Mesenchymal stem cell (in vitro differentiated cells and primary cell): ENCODE measurements at regions not wholly inside any gene's neighbourhood (a gene's known extent, or its start where the extent isn't known, plus 50 kb on each side); places are given as distances from the start of the nearest gene placed in this dataset.
A peak's percentile ranks its signal among the peaks of the same experiment; 100 is the strongest.

ENCODE experiments used
- DNase-seq: peaks from one replicate; pipeline ENCODE4 v3.0.0-alpha.2; 2013
- H2AFZ ChIP-seq: one replicate; pipeline ENCODE4 v1.6.1; 2013; ENCODE audit warnings: low read depth, mild to moderate bottlenecking, control low read depth, inconsistent platforms, low read length, moderate library complexity
- H2AK5ac ChIP-seq: 2 replicates; pipeline ENCODE4 v1.6.1; 2013; ENCODE audit warnings: low read length, moderate library complexity, mild to moderate bottlenecking, inconsistent platforms; ENCODE audit not compliant: severe bottlenecking
- H2BK120ac ChIP-seq: one replicate; pipeline ENCODE4 v1.6.1; 2013; ENCODE audit warnings: low read depth, mild to moderate bottlenecking, inconsistent platforms, low read length, moderate library complexity
- H2BK12ac ChIP-seq, 2 experiments: one replicate each; pipeline ENCODE4 v1.6.1; 2013; ENCODE audit warnings: inconsistent platforms in 2 of 2, low read length in 2 of 2, mild to moderate bottlenecking in 2 of 2, moderate library complexity in 2 of 2, control low read depth in 1 of 2
- H2BK15ac ChIP-seq: one replicate; pipeline ENCODE4 v1.6.1; 2013; ENCODE audit warnings: mild to moderate bottlenecking, low read depth, inconsistent platforms; ENCODE audit not compliant: poor library complexity, severe bottlenecking
- H2BK5ac ChIP-seq: 2 replicates; pipeline ENCODE4 v1.6.1; 2013; ENCODE audit warnings: low read depth, mild to moderate bottlenecking, low read length, control low read depth, inconsistent platforms; ENCODE audit not compliant: poor library complexity, severe bottlenecking
- H3K14ac ChIP-seq, 2 experiments: one replicate each; pipeline ENCODE4 v1.6.1; 2013; ENCODE audit warnings: inconsistent platforms in 2 of 2, low read length in 2 of 2, control low read depth in 1 of 2, mild to moderate bottlenecking in 1 of 2, moderate library complexity in 1 of 2
- H3K18ac ChIP-seq, 2 experiments: one replicate each; pipeline ENCODE4 v1.6.1; 2013; ENCODE audit warnings: inconsistent platforms in 2 of 2, low read length in 2 of 2, control low read depth in 1 of 2, low read depth in 1 of 2, mild to moderate bottlenecking in 1 of 2
- H3K23ac ChIP-seq, 2 experiments: one replicate each; pipeline ENCODE4 v1.6.1; 2013; ENCODE audit warnings: inconsistent platforms in 2 of 2, low read length in 2 of 2, mild to moderate bottlenecking in 2 of 2, moderate library complexity in 2 of 2, control low read depth in 1 of 2
- H3K27ac ChIP-seq: 2 replicates; pipeline ENCODE4 v1.5.1; 2013; ENCODE audit warnings: mild to moderate bottlenecking, moderate library complexity, low read length, control low read depth, inconsistent platforms; ENCODE audit not compliant: poor library complexity, severe bottlenecking
- H3K27me3 ChIP-seq, 2 experiments: 2 replicates each; pipeline versions ENCODE4 v1.6.1 to v1.7.0; 2013; ENCODE audit warnings: low read length in 2 of 2, mild to moderate bottlenecking in 2 of 2, moderate library complexity in 2 of 2, control low read depth in 1 of 2, inconsistent platforms in 1 of 2; ENCODE audit not compliant: control insufficient read depth in 1 of 2, insufficient read depth in 1 of 2
- H3K36me3 ChIP-seq, 2 experiments: 2 replicates each; pipeline versions ENCODE4 v1.6.1 to v1.7.0; 2013; ENCODE audit warnings: low read length in 2 of 2, control low read depth in 1 of 2, inconsistent platforms in 1 of 2, low read depth in 1 of 2, mild to moderate bottlenecking in 1 of 2; ENCODE audit not compliant: insufficient read depth in 2 of 2, control insufficient read depth in 1 of 2
- H3K4ac ChIP-seq, 2 experiments: one replicate each; pipeline ENCODE4 v1.6.1; 2013; ENCODE audit warnings: inconsistent platforms in 2 of 2, low read length in 2 of 2, mild to moderate bottlenecking in 2 of 2, moderate library complexity in 2 of 2, control low read depth in 1 of 2, low read depth in 1 of 2
- H3K4me1 ChIP-seq: 2 replicates; pipeline ENCODE4 v1.6.1; 2013; ENCODE audit warnings: low read depth, low read length, control low read depth; ENCODE audit not compliant: control insufficient read depth, insufficient read depth
- H3K4me2 ChIP-seq: 2 replicates; pipeline ENCODE4 v1.6.1; 2013; ENCODE audit warnings: low read length, mild to moderate bottlenecking, inconsistent platforms; ENCODE audit not compliant: poor library complexity, severe bottlenecking
- H3K4me3 ChIP-seq, 2 experiments: 2 replicates each; pipeline versions ENCODE4 v1.5.1 to v1.7.0; 2013; ENCODE audit warnings: low read length in 2 of 2, mild to moderate bottlenecking in 2 of 2, control low read depth in 1 of 2, low read depth in 1 of 2; ENCODE audit not compliant: insufficient read depth in 1 of 2
- H3K79me1 ChIP-seq: replicated peaks from 2 replicates; pipeline ENCODE4 v1.6.1; 2013; ENCODE audit warnings: mild to moderate bottlenecking, control low read depth, low read length, inconsistent platforms; ENCODE audit not compliant: poor library complexity, severe bottlenecking
- H3K9ac ChIP-seq: 2 replicates; pipeline ENCODE4 v1.7.0; 2013; ENCODE audit warnings: mild to moderate bottlenecking, low read length, moderate library complexity
- H3K9me3 ChIP-seq: 2 replicates; pipeline ENCODE4 v1.7.0; 2013; ENCODE audit warnings: mild to moderate bottlenecking, low read length; ENCODE audit not compliant: control insufficient read depth
- H4K8ac ChIP-seq: one replicate; pipeline ENCODE4 v1.6.1; 2013; ENCODE audit warnings: inconsistent platforms, mild to moderate bottlenecking, low read length, moderate library complexity
- H4K91ac ChIP-seq: one replicate; pipeline ENCODE4 v1.6.1; 2013; ENCODE audit warnings: mild to moderate bottlenecking, low read length, inconsistent platforms
- WGBS: methylation state at CpG from one replicate; pipeline ENCODE4 v1.1.7; 2013; ENCODE audit warnings: mixed read lengths; 5-methylcytosine and 5-hydroxymethylcytosine counted together

DNA sequence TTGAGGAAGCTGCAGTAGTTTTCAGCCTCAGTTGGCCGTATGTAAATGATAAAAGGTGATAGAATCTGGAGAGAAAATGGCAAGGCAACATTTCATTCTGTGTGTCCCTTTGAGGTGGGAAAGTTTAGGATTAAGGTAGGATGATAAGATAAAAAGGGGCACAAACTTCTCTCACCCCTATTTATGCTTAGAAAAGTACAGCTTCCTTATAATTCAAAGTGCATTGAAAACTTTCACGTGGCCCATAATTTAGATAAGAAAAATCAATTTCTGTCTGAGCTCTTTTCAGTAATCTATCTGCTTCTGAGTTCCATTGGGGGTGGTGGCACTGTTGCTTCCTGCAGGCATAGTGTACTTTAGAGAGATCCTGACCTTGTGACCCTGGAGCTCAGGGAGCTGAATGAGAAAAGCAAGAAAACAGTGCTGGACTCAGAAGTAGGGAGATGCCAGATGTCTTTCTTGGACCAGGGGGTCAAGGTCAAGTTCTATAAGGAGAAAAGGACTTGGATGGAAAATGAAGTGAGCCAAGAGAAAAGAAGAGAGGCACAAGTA is 187.3 kb downstream of the NDFIP2 start:
- H4K91ac ChIP-seq = no peak overlapping the region
- H3K27ac ChIP-seq = no peak overlapping the region
- H2BK5ac ChIP-seq = no peak overlapping the region
- H2BK15ac ChIP-seq = no peak overlapping the region
- no peaks in the 10 kb centered on the region for H3K27me3 ChIP-seq
- no peak overlapping the region for H2BK120ac ChIP-seq
- H2AFZ ChIP-seq = no peak overlapping the region
- DNase-seq = peak; percentile 12
- no peak overlapping the region for H4K8ac ChIP-seq
- no peak overlapping the region for H3K9ac ChIP-seq
- H2BK12ac ChIP-seq = no peak overlapping the region
- no peaks in the 10 kb centered on the region for H3K36me3 ChIP-seq
- H3K4me2 ChIP-seq = no peak overlapping the region
- H2AK5ac ChIP-seq = no peak overlapping the region
- no peaks in the 10 kb centered on the region for H3K79me1 ChIP-seq
- no peak overlapping the region for H3K14ac ChIP-seq
- no peak overlapping the region for H3K4ac ChIP-seq
- WGBS = 59% methylated on average over 1 of the region's 2 CpGs
- no peak overlapping the region for H3K4me3 ChIP-seq
- no peak overlapping the region for H3K23ac ChIP-seq
- H3K4me1 ChIP-seq = no peaks in the 10 kb centered on the region
- no peaks in the 10 kb centered on the region for H3K9me3 ChIP-seq
- H3K18ac ChIP-seq = no peak overlapping the region

- no peak overlapping the region for H2AK5ac ChIP-seq
- H3K27ac ChIP-seq = no peak overlapping the region
- H4K91ac ChIP-seq = no peak overlapping the region
- H3K36me3 ChIP-seq = no peaks in the 10 kb centered on the region
- H2BK120ac ChIP-seq = no peak overlapping the region
- no peak overlapping the region for H2BK5ac ChIP-seq
- H3K4me2 ChIP-seq = no peak overlapping the region
- no peaks in the 10 kb centered on the region for H3K79me1 ChIP-seq
- H3K23ac ChIP-seq = no peak overlapping the region
- H2BK15ac ChIP-seq = no peak overlapping the region
- no peak overlapping the region for H3K9ac ChIP-seq
- WGBS = 80% methylated on average over 1 of the region's 2 CpGs
- H4K8ac ChIP-seq = no peak overlapping the region
- H2AFZ ChIP-seq = no peak overlapping the region
- DNase-seq = no peak
- H3K14ac ChIP-seq = no peak overlapping the region
- no peaks in the 10 kb centered on the region for H3K9me3 ChIP-seq
- H2BK12ac ChIP-seq = no peak overlapping the region
- H3K18ac ChIP-seq = no peak overlapping the region
- no peaks in the 10 kb centered on the region for H3K27me3 ChIP-seq
- H3K4ac ChIP-seq = no peak overlapping the region
- H3K4me1 ChIP-seq = no peaks in the 10 kb centered on the region
- H3K4me3 ChIP-seq = no peak overlapping the region
Observed at GRCh38 chr13:79667771-79668170, 186.8 kb downstream of the NDFIP2 start.

DNA sequence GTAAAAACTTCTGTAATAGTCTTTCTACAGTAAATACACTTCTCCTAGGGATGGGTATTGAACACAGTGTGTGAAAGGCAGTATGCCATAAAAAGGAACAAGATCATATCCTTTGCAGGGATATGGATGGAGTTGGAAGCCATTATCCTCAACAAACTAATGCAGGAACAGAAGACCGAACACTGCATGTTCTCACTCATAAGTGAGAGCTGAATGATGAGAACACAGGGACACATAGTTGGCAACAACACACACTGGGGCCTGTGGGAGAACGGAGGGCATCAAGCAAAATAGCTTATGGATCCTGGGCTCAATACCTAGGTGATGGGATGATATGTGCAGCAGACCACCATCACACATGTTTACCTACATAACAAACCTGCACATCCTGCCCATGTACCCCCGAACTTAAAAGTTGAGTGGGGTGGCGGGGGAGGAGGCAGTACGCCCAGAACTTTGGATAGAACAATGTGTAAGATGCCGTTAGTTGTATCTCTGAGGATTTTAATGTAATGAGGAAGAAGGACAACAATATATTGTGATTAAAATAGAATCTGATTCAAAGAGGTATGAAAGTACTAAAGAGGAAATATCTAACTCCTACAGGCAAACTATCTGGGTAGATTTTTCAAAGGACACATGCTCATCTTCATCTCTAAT is 183.2 kb downstream of the NDFIP2 start:
- H3K4me1 ChIP-seq = no peaks in the 10 kb centered on the region
- H3K27me3 ChIP-seq = no peaks in the 10 kb centered on the region
- peak overlapping the region; percentile 72 for H4K8ac ChIP-seq
- H2AK5ac ChIP-seq = no peak overlapping the region
- H2BK120ac ChIP-seq = no peak overlapping the region
- no peak overlapping the region for H2AFZ ChIP-seq
- no peak overlapping the region for H3K4me2 ChIP-seq
- no peaks in the 10 kb centered on the region for H3K79me1 ChIP-seq
- no peaks in the 10 kb centered on the region for H3K36me3 ChIP-seq
- peak overlapping the region; percentile 61 for H4K91ac ChIP-seq
- H2BK5ac ChIP-seq = no peak overlapping the region
- peak overlapping the region; percentile 40 to 70 for H3K18ac ChIP-seq
- H3K14ac ChIP-seq = peak overlapping the region in 1 of 2 experiments; percentile 93
- no peak for DNase-seq
- WGBS = 79% methylated on average over 6 of the region's 6 CpGs
- no peak overlapping the region for H3K4me3 ChIP-seq
- H3K9me3 ChIP-seq = no peaks in the 10 kb centered on the region
- H2BK15ac ChIP-seq = no peak overlapping the region
- H3K27ac ChIP-seq = no peak overlapping the region
- H3K9ac ChIP-seq = no peak overlapping the region
- peak overlapping the region; percentile 39 for H2BK12ac ChIP-seq
- H3K4ac ChIP-seq = no peak overlapping the region
- H3K23ac ChIP-seq = peak overlapping the region in 1 of 2 experiments; percentile 89

DNA sequence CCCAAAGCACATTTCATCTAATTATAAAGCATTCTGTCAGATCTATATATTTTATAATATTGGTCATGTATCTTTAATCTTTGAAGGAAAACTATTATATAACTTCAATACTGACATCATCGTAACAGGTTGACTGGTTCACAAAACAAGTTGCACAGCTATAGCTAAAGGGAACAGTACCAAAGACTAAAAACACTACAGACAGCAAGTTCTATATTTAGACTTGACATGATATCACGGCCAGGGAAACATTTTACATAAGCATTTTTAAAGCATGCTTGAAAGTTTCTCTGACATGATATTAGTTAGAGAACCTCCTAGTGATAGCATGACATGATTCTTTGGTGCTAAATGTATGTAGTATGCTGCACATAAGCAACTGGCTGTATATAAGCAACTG is 182.5 kb downstream of the NDFIP2 start:
- Histone ChIP-seq H3K4ac (no peak overlapping the region), H3K14ac (no peak overlapping the region), H3K4me2 (no peak overlapping the region), H3K9me3 (no peaks in the 10 kb centered on the region), H4K91ac (no peak overlapping the region), H3K18ac (no peak overlapping the region), H2BK120ac (no peak overlapping the region), H2BK15ac (no peak overlapping the region), H2BK12ac (no peak overlapping the region), H2AFZ (no peak overlapping the region), H4K8ac (no peak overlapping the region), H3K4me1 (peaks cover 3% of the 10 kb centered on the region), H3K79me1 (no peaks in the 10 kb centered on the region), H3K9ac (no peak overlapping the region), H3K23ac (no peak overlapping the region), H3K36me3 (no peaks in the 10 kb centered on the region), H2BK5ac (no peak overlapping the region), H3K27ac (no peak overlapping the region), H2AK5ac (no peak overlapping the region), H3K27me3 (no peaks in the 10 kb centered on the region), H3K4me3 (no peak overlapping the region)
- 100% methylated on average over 1 of the region's 2 CpGs for WGBS
- peak; percentile 28 for DNase-seq
